ENCODE measurements at regions not wholly inside any gene's neighbourhood (a gene's known extent, or its start where the extent isn't known, plus 50 kb on each side); places are given as distances from the start of the nearest gene placed in this dataset.

DNA sequence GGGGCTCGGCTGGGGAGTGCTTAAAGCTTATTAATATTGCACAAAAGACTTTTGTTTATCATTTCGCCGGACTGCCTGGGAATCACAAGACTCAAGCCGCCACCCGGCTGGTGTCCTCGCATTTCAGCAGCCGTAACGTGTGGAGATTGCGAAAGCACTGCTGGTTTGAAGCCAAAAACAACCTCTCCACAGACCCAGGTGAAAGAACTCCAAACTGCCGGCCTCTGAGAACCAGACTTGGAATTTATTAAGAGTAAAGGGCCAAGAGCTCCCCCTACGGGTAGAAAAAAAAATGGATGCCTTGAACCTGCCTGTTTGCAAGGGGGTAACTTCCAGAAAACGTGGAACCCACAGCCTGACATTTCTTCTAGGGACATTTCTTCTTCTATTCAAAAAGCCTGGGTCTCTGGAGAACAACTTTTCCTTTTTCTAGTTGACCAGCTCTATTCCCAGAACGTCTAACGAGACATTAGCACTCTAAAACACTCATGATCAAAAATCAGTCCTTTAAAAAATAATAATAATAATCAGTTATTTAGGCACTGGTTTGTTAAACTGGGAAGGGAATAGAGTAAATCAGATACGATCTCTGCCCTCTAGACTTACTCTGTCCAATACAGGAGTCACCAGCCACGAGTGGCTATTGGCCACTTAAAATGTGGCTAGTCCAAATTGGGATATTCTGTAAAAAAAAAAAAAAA lies 216.3 kb downstream of the C1D start (continued):
- TF ChIP-seq EEA1 (CRISPR knock-in tag; IDR thresholded peaks at IDR 0.05; ENCODE audit: borderline replicate concordance), result no peak
- TF ChIP-seq ZNF569 (CRISPR knock-in tag; IDR thresholded peaks at IDR 0.05; ENCODE audit: borderline replicate concordance), result no peak
- TF ChIP-seq SMYD3 (CRISPR knock-in tag; IDR thresholded peaks at IDR 0.05), result no peak
- TF ChIP-seq POLR2AphosphoS5 (IDR thresholded peaks at IDR 0.05; ENCODE audit: low read depth, low read length), result no peak
- no peak for TF ChIP-seq JUN (CRISPR knock-in tag; IDR thresholded peaks at IDR 0.05)
- TF ChIP-seq FOXA1 (IDR thresholded peaks at IDR 0.05), result no peak
- TF ChIP-seq FOXA1 (CRISPR knock-in tag; IDR thresholded peaks at IDR 0.05), result peak; percentile 31; the same call in 1 of the 2 replicates
- TF ChIP-seq ZNF10 (CRISPR knock-in tag; IDR thresholded peaks at IDR 0.05; ENCODE audit: borderline replicate concordance, low read depth), result no peak
- no peak for TF ChIP-seq ARHGAP35 (CRISPR knock-in tag; IDR thresholded peaks at IDR 0.05; ENCODE audit: borderline replicate concordance)
- TF ChIP-seq, protein P1, sequence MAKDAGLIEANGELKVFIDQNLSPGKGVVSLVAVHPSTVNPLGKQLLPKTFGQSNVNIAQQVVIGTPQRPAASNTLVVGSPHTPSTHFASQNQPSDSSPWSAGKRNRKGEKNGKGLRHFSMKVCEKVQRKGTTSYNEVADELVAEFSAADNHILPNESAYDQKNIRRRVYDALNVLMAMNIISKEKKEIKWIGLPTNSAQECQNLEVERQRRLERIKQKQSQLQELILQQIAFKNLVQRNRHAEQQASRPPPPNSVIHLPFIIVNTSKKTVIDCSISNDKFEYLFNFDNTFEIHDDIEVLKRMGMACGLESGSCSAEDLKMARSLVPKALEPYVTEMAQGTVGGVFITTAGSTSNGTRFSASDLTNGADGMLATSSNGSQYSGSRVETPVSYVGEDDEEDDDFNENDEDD (CRISPR knock-in tag; IDR thresholded peaks at IDR 0.05; ENCODE audit: borderline replicate concordance), result no peak; the same call in 1 of the 2 replicates
- no peak for TF ChIP-seq ARNT2 (CRISPR knock-in tag; IDR thresholded peaks at IDR 0.05; ENCODE audit: low read depth)
- TF ChIP-seq SATB2 (CRISPR knock-in tag; IDR thresholded peaks at IDR 0.05), result no peak
- no peak for TF ChIP-seq PCBP2 (optimal IDR thresholded peaks at IDR 0.05; ENCODE audit: low read depth, low read length, poor library complexity, severe bottlenecking)
- TF ChIP-seq, protein P2, sequence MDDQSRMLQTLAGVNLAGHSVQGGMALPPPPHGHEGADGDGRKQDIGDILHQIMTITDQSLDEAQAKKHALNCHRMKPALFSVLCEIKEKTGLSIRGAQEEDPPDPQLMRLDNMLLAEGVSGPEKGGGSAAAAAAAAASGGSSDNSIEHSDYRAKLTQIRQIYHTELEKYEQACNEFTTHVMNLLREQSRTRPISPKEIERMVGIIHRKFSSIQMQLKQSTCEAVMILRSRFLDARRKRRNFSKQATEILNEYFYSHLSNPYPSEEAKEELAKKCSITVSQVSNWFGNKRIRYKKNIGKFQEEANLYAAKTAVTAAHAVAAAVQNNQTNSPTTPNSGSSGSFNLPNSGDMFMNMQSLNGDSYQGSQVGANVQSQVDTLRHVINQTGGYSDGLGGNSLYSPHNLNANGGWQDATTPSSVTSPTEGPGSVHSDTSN (CRISPR knock-in tag; IDR thresholded peaks at IDR 0.05; ENCODE audit: borderline replicate concordance), result no peak
- no peak for TF ChIP-seq FOSL1 (CRISPR knock-in tag; IDR thresholded peaks at IDR 0.05; ENCODE audit: borderline replicate concordance)
- TF ChIP-seq, protein P3, sequence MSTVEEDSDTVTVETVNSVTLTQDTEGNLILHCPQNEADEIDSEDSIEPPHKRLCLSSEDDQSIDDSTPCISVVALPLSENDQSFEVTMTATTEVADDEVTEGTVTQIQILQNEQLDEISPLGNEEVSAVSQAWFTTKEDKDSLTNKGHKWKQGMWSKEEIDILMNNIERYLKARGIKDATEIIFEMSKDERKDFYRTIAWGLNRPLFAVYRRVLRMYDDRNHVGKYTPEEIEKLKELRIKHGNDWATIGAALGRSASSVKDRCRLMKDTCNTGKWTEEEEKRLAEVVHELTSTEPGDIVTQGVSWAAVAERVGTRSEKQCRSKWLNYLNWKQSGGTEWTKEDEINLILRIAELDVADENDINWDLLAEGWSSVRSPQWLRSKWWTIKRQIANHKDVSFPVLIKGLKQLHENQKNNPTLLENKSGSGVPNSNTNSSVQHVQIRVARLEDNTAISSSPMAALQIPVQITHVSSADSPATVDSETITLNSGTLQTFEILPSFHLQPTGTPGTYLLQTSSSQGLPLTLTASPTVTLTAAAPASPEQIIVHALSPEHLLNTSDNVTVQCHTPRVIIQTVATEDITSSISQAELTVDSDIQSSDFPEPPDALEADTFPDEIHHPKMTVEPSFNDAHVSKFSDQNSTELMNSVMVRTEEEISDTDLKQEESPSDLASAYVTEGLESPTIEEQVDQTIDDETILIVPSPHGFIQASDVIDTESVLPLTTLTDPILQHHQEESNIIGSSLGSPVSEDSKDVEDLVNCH (CRISPR knock-in tag; IDR thresholded peaks at IDR 0.05), result no peak
- 0 out of 2 replicates have a peak, but pooled peaks have one; percentile 39 for TF ChIP-seq MED1 (CRISPR knock-in tag; IDR thresholded peaks at IDR 0.05)
- TF ChIP-seq KLF16 (CRISPR knock-in tag; IDR thresholded peaks at IDR 0.05), result 0 out of 4 replicates have a peak, but pooled peaks of 1 of the 2 experiments have one; percentile 43
- TF ChIP-seq ZBTB7B (CRISPR knock-in tag; IDR thresholded peaks at IDR 0.05), result peak; percentile 55; the same call in 1 of the 2 replicates
- TF ChIP-seq STAT5B (CRISPR knock-in tag; IDR thresholded peaks at IDR 0.05), result no peak
- no peak for TF ChIP-seq CHCHD3 (CRISPR knock-in tag; IDR thresholded peaks at IDR 0.05)
- no peak for TF ChIP-seq ZNF549 (CRISPR knock-in tag; IDR thresholded peaks at IDR 0.05)
- TF ChIP-seq, protein P4, sequence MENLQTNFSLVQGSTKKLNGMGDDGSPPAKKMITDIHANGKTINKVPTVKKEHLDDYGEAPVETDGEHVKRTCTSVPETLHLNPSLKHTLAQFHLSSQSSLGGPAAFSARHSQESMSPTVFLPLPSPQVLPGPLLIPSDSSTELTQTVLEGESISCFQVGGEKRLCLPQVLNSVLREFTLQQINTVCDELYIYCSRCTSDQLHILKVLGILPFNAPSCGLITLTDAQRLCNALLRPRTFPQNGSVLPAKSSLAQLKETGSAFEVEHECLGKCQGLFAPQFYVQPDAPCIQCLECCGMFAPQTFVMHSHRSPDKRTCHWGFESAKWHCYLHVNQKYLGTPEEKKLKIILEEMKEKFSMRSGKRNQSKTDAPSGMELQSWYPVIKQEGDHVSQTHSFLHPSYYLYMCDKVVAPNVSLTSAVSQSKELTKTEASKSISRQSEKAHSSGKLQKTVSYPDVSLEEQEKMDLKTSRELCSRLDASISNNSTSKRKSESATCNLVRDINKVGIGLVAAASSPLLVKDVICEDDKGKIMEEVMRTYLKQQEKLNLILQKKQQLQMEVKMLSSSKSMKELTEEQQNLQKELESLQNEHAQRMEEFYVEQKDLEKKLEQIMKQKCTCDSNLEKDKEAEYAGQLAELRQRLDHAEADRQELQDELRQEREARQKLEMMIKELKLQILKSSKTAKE (CRISPR knock-in tag; IDR thresholded peaks at IDR 0.05; ENCODE audit: borderline replicate concordance), result no peak
- no peak for TF ChIP-seq ZFP37 (CRISPR knock-in tag; IDR thresholded peaks at IDR 0.05; ENCODE audit: borderline replicate concordance)
- TF ChIP-seq SNAPC2 (CRISPR knock-in tag; IDR thresholded peaks at IDR 0.05), result no peak
